ENCODE measurements at regions not wholly inside any gene's neighbourhood (a gene's known extent, or its start where the extent isn't known, plus 50 kb on each side); places are given as distances from the start of the nearest gene placed in this dataset.

- no peak overlapping the region for H3K27ac ChIP-seq
- intact Hi-C loops (cut with DNase I), result no loop called here
- H3K4me1 ChIP-seq (ENCODE audit: insufficient read depth), result no peaks in the 10 kb centered on the region
- no peak for DNase-seq
- WGBS, 3 donors, result 92 to 100% (median 96%) methylated on average over 2 of the region's 2 CpGs
- TF ChIP-seq POLR2A (IDR thresholded peaks at IDR 0.05) (no peak), CTCF (IDR thresholded peaks at IDR 0.05) (no peak), EP300 (IDR thresholded peaks at IDR 0.05) (no peak)
- H3K36me3 ChIP-seq, result no peaks in the 10 kb centered on the region
- no peaks in the 10 kb centered on the region for H3K27me3 ChIP-seq
- no peaks in the 10 kb centered on the region for H3K9me3 ChIP-seq
- H3K4me3 ChIP-seq, result no peak overlapping the region
These were observed 429.1 kb upstream of the ZMIZ1 start for GRCh38 chr10:78639629-78640028.

GRCh38 chr10:78640796-78641636, 427.8 kb upstream of the ZMIZ1 start:
- intact Hi-C loops (cut with DNase I), result no loop called here
- no peak for DNase-seq
- Histone ChIP-seq H3K4me1 (ENCODE audit: insufficient read depth) (no peaks in the 10 kb centered on the region), H3K27me3 (no peaks in the 10 kb centered on the region), H3K27ac (no peak overlapping the region), H3K9me3 (no peaks in the 10 kb centered on the region), H3K36me3 (no peaks in the 10 kb centered on the region), H3K4me3 (no peak overlapping the region)
- no peak for TF ChIP-seq POLR2A (IDR thresholded peaks at IDR 0.05)
- TF ChIP-seq EP300 (IDR thresholded peaks at IDR 0.05), result no peak
- no peak for TF ChIP-seq CTCF (IDR thresholded peaks at IDR 0.05)
- 85 to 95% (median 90%) methylated on average over 4 of the region's 4 CpGs for WGBS, 3 donors

- Histone ChIP-seq H3K4me1 (ENCODE audit: insufficient read depth) (no peaks in the 10 kb centered on the region), H3K36me3 (no peaks in the 10 kb centered on the region), H3K4me3 (no peak overlapping the region), H3K27me3 (no peaks in the 10 kb centered on the region), H3K9me3 (no peaks in the 10 kb centered on the region), H3K27ac (no peak overlapping the region)
- intact Hi-C loops (cut with DNase I), result no loop called here
- WGBS, 3 donors, result 62 to 78% (median 72%) methylated on average over 5 of the region's 5 CpGs
- TF ChIP-seq CTCF (IDR thresholded peaks at IDR 0.05), result no peak
- no peak for TF ChIP-seq EP300 (IDR thresholded peaks at IDR 0.05)
- no peak for TF ChIP-seq POLR2A (IDR thresholded peaks at IDR 0.05)
- DNase-seq, result no peak
These were observed 427.1 kb upstream of the ZMIZ1 start for GRCh38 chr10:78641693-78642092.

- Histone ChIP-seq H3K27ac (no peak overlapping the region), H3K27me3 (no peaks in the 10 kb centered on the region), H3K36me3 (no peaks in the 10 kb centered on the region), H3K4me1 (ENCODE audit: insufficient read depth) (no peaks in the 10 kb centered on the region), H3K4me3 (no peak overlapping the region), H3K9me3 (no peaks in the 10 kb centered on the region)
- no peak for TF ChIP-seq CTCF (IDR thresholded peaks at IDR 0.05)
- TF ChIP-seq POLR2A (IDR thresholded peaks at IDR 0.05), result no peak
- no peak for TF ChIP-seq EP300 (IDR thresholded peaks at IDR 0.05)
- intact Hi-C loops (cut with DNase I), result no loop called here
- WGBS, 3 donors, result 91 to 96% (median 96%) methylated on average over 4 of the region's 4 CpGs
- no peak for DNase-seq
These were observed 426.4 kb upstream of the ZMIZ1 start for GRCh38 chr10:78642269-78642816.
